Spleen (tissue), 11 donors: ENCODE measurements at regions not wholly inside any gene's neighbourhood (a gene's known extent, or its start where the extent isn't known, plus 50 kb on each side); places are given as distances from the start of the nearest gene placed in this dataset.

Source experiments
- DNase-seq: peaks from one replicate; pipeline ENCODE4 v3.0.0-alpha.2; 2020
- H3K27ac ChIP-seq, 8 donors: fragments of 200-600 bp; sonication (generic) in 7 of 8; 1 replicate in 4 of 8; 2 replicates in 4 of 8; pipeline versions ENCODE4 v1.5.0 to v1.8.0; 2016 to 2021; ENCODE audit warnings: inconsistent platforms in 4 of 8, mild to moderate bottlenecking in 4 of 8, moderate library complexity in 1 of 8
- H3K27me3 ChIP-seq, 7 donors: fragments of 200-600 bp; sonication (generic) in 6 of 7; replicated peaks in 1 of 7; 1 replicate in 4 of 7; 2 replicates in 3 of 7; pipeline versions ENCODE4 v1.5.0 to v1.8.0; 2016 to 2021; ENCODE audit warnings: inconsistent platforms in 3 of 7, mild to moderate bottlenecking in 1 of 7
- H3K36me3 ChIP-seq, 6 donors: fragments of 200-600 bp; sonication (generic) in 5 of 6; 1 replicate in 4 of 6; 2 replicates in 2 of 6; pipeline versions ENCODE4 v1.5.0 to v1.8.0; 2016 to 2021; ENCODE audit warnings: inconsistent platforms in 2 of 6
- H3K4me1 ChIP-seq, 6 donors: fragments of 200-600 bp; sonication (generic) in 5 of 6; 1 replicate in 3 of 6; 2 replicates in 3 of 6; pipeline versions ENCODE4 v1.5.0 to v1.8.0; 2016 to 2021; ENCODE audit warnings: inconsistent platforms in 3 of 6
- H3K4me3 ChIP-seq, 8 donors: fragments of 200-600 bp; sonication (generic) in 7 of 8; 1 replicate in 4 of 8; 2 replicates in 4 of 8; pipeline versions ENCODE4 v1.5.0 to v1.8.0; 2016 to 2021; ENCODE audit warnings: inconsistent platforms in 4 of 8, mild to moderate bottlenecking in 4 of 8, moderate library complexity in 2 of 8
- H3K9me3 ChIP-seq, 8 donors: fragments of 200-600 bp; sonication (generic) in 7 of 8; 1 replicate in 4 of 8; 2 replicates in 4 of 8; pipeline versions ENCODE4 v1.5.0 to v1.8.0; 2016 to 2021; ENCODE audit warnings: inconsistent platforms in 4 of 8
- POLR2A ChIP-seq, 3 donors: fragments of 450-650 bp; IDR thresholded peaks; one replicate each; pipeline ENCODE4 v1.5.1; 2017; ENCODE audit warnings: antibody characterized with exemption in 3 of 3, mild to moderate bottlenecking in 1 of 3
- POLR2AphosphoS5 ChIP-seq, 3 donors: sonication (generic); formaldehyde crosslinking; IDR thresholded peaks; one replicate each; pipeline ENCODE4 v1.5.1; 2017; ENCODE audit warnings: antibody characterized with exemption in 3 of 3
- WGBS, 5 donors: extraction: QIAGEN DNeasy Blood & Tissue Kit in 3 of 5; methylation state at CpG; one replicate each; pipeline versions ENCODE4 v1.1.5 to v1.1.7; 2013 to 2018; 5-methylcytosine and 5-hydroxymethylcytosine counted together
- intact Hi-C: fragments of 100-400 bp; cut with DNase I; formaldehyde crosslinking; loops from one replicate; pipeline ENCODE4 v1.15.0; 2023; ENCODE audit warnings: low total_unique reads
- TF ChIP-seq, protein P1 (sequence below), 11 experiments: fragments of 200-600 bp in 7 of 11; fragments of 450-650 bp in 4 of 11; sonication (generic) in 4 of 11; IDR thresholded peaks in 8 of 11; conservative IDR thresholded peaks in 3 of 11; 1 replicate in 7 of 11; 2 replicates in 4 of 11; pipeline versions ENCODE4 v1.4.0 to v1.8.0; 2016 to 2021; ENCODE audit warnings: antibody characterized with exemption in 11 of 11, inconsistent platforms in 4 of 11, mild to moderate bottlenecking in 1 of 11
- donor health status: healthy with polysubstance abuse.
- donor health status: DM: no; HTN: no; CAD: no; lungs with moderate emphysema.
- donor health status: DM: no; HTN: no; CAD: no.
- donor health status: Bipolar disorder and iron deficiency.
- donor health status: healthy.
- donor health status: DM: no; HTN: no; CAD: no.
- donor health status: DM: yes; HTN: yes; CAD: no.

GRCh38 chr9:11546231-11546630 lies 933.4 kb upstream of the PTPRD start:
- H3K4me3 ChIP-seq, result no peak overlapping the region
- H3K4me1 ChIP-seq, result no peaks in the 10 kb centered on the region
- intact Hi-C loops, result no loop called here
- TF ChIP-seq POLR2AphosphoS5 (IDR thresholded peaks at IDR 0.05), result no peak
- no peak for TF ChIP-seq POLR2A (IDR thresholded peaks at IDR 0.05)
- TF ChIP-seq, protein P1, sequence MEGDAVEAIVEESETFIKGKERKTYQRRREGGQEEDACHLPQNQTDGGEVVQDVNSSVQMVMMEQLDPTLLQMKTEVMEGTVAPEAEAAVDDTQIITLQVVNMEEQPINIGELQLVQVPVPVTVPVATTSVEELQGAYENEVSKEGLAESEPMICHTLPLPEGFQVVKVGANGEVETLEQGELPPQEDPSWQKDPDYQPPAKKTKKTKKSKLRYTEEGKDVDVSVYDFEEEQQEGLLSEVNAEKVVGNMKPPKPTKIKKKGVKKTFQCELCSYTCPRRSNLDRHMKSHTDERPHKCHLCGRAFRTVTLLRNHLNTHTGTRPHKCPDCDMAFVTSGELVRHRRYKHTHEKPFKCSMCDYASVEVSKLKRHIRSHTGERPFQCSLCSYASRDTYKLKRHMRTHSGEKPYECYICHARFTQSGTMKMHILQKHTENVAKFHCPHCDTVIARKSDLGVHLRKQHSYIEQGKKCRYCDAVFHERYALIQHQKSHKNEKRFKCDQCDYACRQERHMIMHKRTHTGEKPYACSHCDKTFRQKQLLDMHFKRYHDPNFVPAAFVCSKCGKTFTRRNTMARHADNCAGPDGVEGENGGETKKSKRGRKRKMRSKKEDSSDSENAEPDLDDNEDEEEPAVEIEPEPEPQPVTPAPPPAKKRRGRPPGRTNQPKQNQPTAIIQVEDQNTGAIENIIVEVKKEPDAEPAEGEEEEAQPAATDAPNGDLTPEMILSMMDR (IDR thresholded peaks at IDR 0.05 in 8 of 11, conservative IDR thresholded peaks at IDR 0.05 in 3 of 11), result no peak
- WGBS, 5 donors, result 50 to 64% (median 54%) methylated on average over 3 of the region's 3 CpGs
- H3K27ac ChIP-seq, result no peak overlapping the region
- no peaks in the 10 kb centered on the region for H3K36me3 ChIP-seq
- H3K27me3 ChIP-seq, result no peaks in the 10 kb centered on the region
- DNase-seq, result no peak
- H3K9me3 ChIP-seq, result peaks cover 0 to 31% (median 15%) of the 10 kb centered on the region in 8 donors

GRCh38 chr9:11549311-11549794 lies 936.6 kb upstream of the PTPRD start:
- Histone ChIP-seq H3K36me3 (no peaks in the 10 kb centered on the region), H3K4me3 (no peak overlapping the region), H3K4me1 (no peaks in the 10 kb centered on the region), H3K9me3 (peaks cover 0 to 36% (median 14%) of the 10 kb centered on the region in 8 donors), H3K27ac (no peak overlapping the region), H3K27me3 (no peaks in the 10 kb centered on the region)
- no peak for TF ChIP-seq POLR2AphosphoS5 (IDR thresholded peaks at IDR 0.05)
- TF ChIP-seq, protein P1 (IDR thresholded peaks at IDR 0.05 in 8 of 11, conservative IDR thresholded peaks at IDR 0.05 in 3 of 11), result no peak
- no peak for TF ChIP-seq POLR2A (IDR thresholded peaks at IDR 0.05)
- DNase-seq, result peak; percentile 44
- WGBS, 5 donors, result 85 to 96% (median 90%) methylated on average over 5 to 7 of the region's 7 CpGs
- intact Hi-C loops, result no loop called here

DNA sequence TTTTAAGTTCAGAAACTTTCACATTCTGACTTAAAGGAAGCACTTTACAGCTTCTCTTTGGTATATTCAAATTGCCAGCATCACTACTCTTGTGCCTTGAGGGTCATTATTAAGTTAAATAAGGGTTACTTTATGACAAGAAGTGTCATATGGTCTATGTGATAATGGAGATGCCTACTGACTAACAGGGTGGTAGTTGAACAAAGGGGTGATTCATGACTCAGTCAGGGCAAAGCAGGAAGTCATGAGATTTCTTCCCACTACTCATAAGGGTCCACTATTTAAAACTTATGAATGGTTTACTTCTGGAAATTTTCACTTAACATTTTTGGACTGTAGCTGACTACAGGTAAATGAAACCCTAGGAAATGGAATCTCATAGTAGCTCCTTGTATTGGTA lies 938.3 kb upstream of the PTPRD start:
- DNase-seq, result no peak
- Histone ChIP-seq H3K27ac (no peak overlapping the region), H3K9me3 (peaks cover 0 to 36% (median 16%) of the 10 kb centered on the region in 8 donors), H3K4me1 (no peaks in the 10 kb centered on the region), H3K4me3 (no peak overlapping the region), H3K36me3 (no peaks in the 10 kb centered on the region), H3K27me3 (no peaks in the 10 kb centered on the region)
- intact Hi-C loops, result no loop called here
- TF ChIP-seq, protein P1 (IDR thresholded peaks at IDR 0.05 in 8 of 11, conservative IDR thresholded peaks at IDR 0.05 in 3 of 11), result no peak
- no peak for TF ChIP-seq POLR2A (IDR thresholded peaks at IDR 0.05)
- no peak for TF ChIP-seq POLR2AphosphoS5 (IDR thresholded peaks at IDR 0.05)

GRCh38 chr9:11558043-11558442 lies 945.2 kb upstream of the PTPRD start:
- WGBS, 5 donors, result 79 to 91% (median 84%) methylated on average over 2 of the region's 2 CpGs
- H3K4me3 ChIP-seq, result no peak overlapping the region
- no peak for DNase-seq
- no peak for TF ChIP-seq POLR2A (IDR thresholded peaks at IDR 0.05)
- TF ChIP-seq, protein P1 (IDR thresholded peaks at IDR 0.05 in 8 of 11, conservative IDR thresholded peaks at IDR 0.05 in 3 of 11), result no peak
- TF ChIP-seq POLR2AphosphoS5 (IDR thresholded peaks at IDR 0.05), result no peak
- H3K36me3 ChIP-seq, result no peaks in the 10 kb centered on the region
- H3K27ac ChIP-seq, result no peak overlapping the region
- intact Hi-C loops, result no loop called here
- peaks cover 0 to 5% (median 0%) of the 10 kb centered on the region in 8 donors for H3K9me3 ChIP-seq
- H3K4me1 ChIP-seq, result no peaks in the 10 kb centered on the region
- no peaks in the 10 kb centered on the region for H3K27me3 ChIP-seq
